GM23338 (cell line): ENCODE measurements at regions not wholly inside any gene's neighbourhood (a gene's known extent, or its start where the extent isn't known, plus 50 kb on each side); places are given as distances from the start of the nearest gene placed in this dataset.

Source experiments
- ATAC-seq: fragments of 200-7000 bp; cut with Tn5 transposase; 3 replicates; pipeline ENCODE4 v1.9.1; 2020
- DNase-seq: peaks from one replicate; pipeline ENCODE4 v3.0.0-alpha.2; 2015; ENCODE audit warnings: low spot score
- H2AFZ ChIP-seq: fragments of 200-600 bp; sonication (generic); 2 replicates; pipeline ENCODE4 v1.8.0; 2016; ENCODE audit warnings: antibody characterized with exemption, mild to moderate bottlenecking, moderate library complexity
- H3F3A ChIP-seq: fragments of 200-600 bp; sonication (generic); replicated peaks from 2 replicates; pipeline ENCODE4 v1.8.0; 2017; ENCODE audit warnings: antibody characterized with exemption, mixed run types, low read depth
- H3K27ac ChIP-seq: fragments of 200-600 bp; sonication (generic); 2 replicates; pipeline ENCODE4 v1.6.1; 2016; ENCODE audit warnings: low read depth
- H3K27me3 ChIP-seq: fragments of 200-600 bp; sonication (generic); 2 replicates; pipeline ENCODE4 v1.8.0; 2016; ENCODE audit warnings: mild to moderate bottlenecking, mixed run types, moderate library complexity; ENCODE audit not compliant: insufficient read depth
- H3K36me3 ChIP-seq: fragments of 200-600 bp; sonication (generic); 2 replicates; pipeline ENCODE4 v1.8.0; 2016; ENCODE audit warnings: mild to moderate bottlenecking; ENCODE audit not compliant: insufficient read depth
- H3K4me1 ChIP-seq: fragments of 200-600 bp; sonication (generic); 2 replicates; pipeline ENCODE4 v1.8.0; 2016; ENCODE audit warnings: mild to moderate bottlenecking, moderate library complexity; ENCODE audit not compliant: insufficient read depth
- H3K4me2 ChIP-seq: fragments of 200-600 bp; sonication (generic); 2 replicates; pipeline ENCODE4 v1.7.1; 2017; ENCODE audit warnings: mixed run types
- H3K4me3 ChIP-seq: fragments of 200-600 bp; sonication (generic); 2 replicates; pipeline ENCODE4 v1.6.1; 2016; ENCODE audit warnings: mixed run types
- H3K79me2 ChIP-seq: fragments of 200-600 bp; sonication (generic); replicated peaks from 2 replicates; pipeline ENCODE4 v1.8.0; 2017; ENCODE audit warnings: mild to moderate bottlenecking; ENCODE audit not compliant: insufficient read depth
- H3K9me2 ChIP-seq: fragments of 200-600 bp; sonication (generic); 2 replicates; pipeline ENCODE4 v1.8.0; 2017; ENCODE audit not compliant: insufficient read depth
- H4K20me1 ChIP-seq: fragments of 200-600 bp; sonication (generic); replicated peaks from 2 replicates; pipeline ENCODE4 v1.8.0; 2017; ENCODE audit warnings: mild to moderate bottlenecking; ENCODE audit not compliant: insufficient read depth
- H3K27ac Mint-ChIP-seq: 2 replicates; pipeline ENCODE4 v1.8.0; 2020; ENCODE audit warnings: inconsistent platforms, mild to moderate bottlenecking, moderate library complexity, mixed read lengths
- H3K27me3 Mint-ChIP-seq: 3 replicates; pipeline ENCODE4 v1.8.0; 2022; ENCODE audit warnings: low read depth, mild to moderate bottlenecking, moderate library complexity, mixed read lengths, inconsistent platforms; ENCODE audit not compliant: insufficient read depth, poor library complexity
- H3K36me3 Mint-ChIP-seq: 3 replicates; pipeline ENCODE4 v1.8.0; 2021; ENCODE audit warnings: low read depth, mild to moderate bottlenecking, inconsistent platforms, moderate library complexity, mixed read lengths
- H3K4me1 Mint-ChIP-seq: 3 replicates; pipeline ENCODE4 v1.8.0; 2020; ENCODE audit warnings: mild to moderate bottlenecking, inconsistent platforms, mixed read lengths
- H3K4me3 Mint-ChIP-seq: 3 replicates; pipeline ENCODE4 v1.8.0; 2021; ENCODE audit warnings: moderate library complexity, mild to moderate bottlenecking, inconsistent platforms, mixed read lengths
- H3K9me3 Mint-ChIP-seq: 3 replicates; pipeline ENCODE4 v1.8.0; 2020; ENCODE audit warnings: moderate library complexity, mild to moderate bottlenecking, inconsistent platforms, mixed read lengths
- CREB1 ChIP-seq: fragments of 250-450 bp; sonication (Bioruptor Pico); IDR thresholded peaks from 2 replicates; pipeline ENCODE4 v1.5.0; 2020; ENCODE audit warnings: low read depth, mild to moderate bottlenecking, moderate library complexity
- JUNB ChIP-seq: IDR thresholded peaks from one replicate; pipeline ENCODE4 v1.6.1; 2016; ENCODE audit warnings: antibody characterized with exemption; ENCODE audit not compliant: unreplicated experiment
- STAT1 ChIP-seq: IDR thresholded peaks from one replicate; pipeline ENCODE4 v1.6.1; 2016; ENCODE audit warnings: antibody characterized with exemption; ENCODE audit not compliant: unreplicated experiment
- ZNF114 ChIP-seq: fragments of 250-450 bp; sonication (Bioruptor Pico); IDR thresholded peaks from 2 replicates; pipeline ENCODE4 v1.5.0; 2020; ENCODE audit warnings: mild to moderate bottlenecking, moderate library complexity
- TF ChIP-seq, protein P1 (sequence below): fragments of 250-450 bp; sonication (Bioruptor Pico); IDR thresholded peaks from 2 replicates; pipeline ENCODE4 v1.5.0; 2020; ENCODE audit warnings: mild to moderate bottlenecking, moderate library complexity
- TF ChIP-seq, protein P2 (sequence below): IDR thresholded peaks from 2 replicates; pipeline ENCODE4 v1.6.1; 2016; ENCODE audit warnings: antibody characterized with exemption

- TF ChIP-seq, protein P1, sequence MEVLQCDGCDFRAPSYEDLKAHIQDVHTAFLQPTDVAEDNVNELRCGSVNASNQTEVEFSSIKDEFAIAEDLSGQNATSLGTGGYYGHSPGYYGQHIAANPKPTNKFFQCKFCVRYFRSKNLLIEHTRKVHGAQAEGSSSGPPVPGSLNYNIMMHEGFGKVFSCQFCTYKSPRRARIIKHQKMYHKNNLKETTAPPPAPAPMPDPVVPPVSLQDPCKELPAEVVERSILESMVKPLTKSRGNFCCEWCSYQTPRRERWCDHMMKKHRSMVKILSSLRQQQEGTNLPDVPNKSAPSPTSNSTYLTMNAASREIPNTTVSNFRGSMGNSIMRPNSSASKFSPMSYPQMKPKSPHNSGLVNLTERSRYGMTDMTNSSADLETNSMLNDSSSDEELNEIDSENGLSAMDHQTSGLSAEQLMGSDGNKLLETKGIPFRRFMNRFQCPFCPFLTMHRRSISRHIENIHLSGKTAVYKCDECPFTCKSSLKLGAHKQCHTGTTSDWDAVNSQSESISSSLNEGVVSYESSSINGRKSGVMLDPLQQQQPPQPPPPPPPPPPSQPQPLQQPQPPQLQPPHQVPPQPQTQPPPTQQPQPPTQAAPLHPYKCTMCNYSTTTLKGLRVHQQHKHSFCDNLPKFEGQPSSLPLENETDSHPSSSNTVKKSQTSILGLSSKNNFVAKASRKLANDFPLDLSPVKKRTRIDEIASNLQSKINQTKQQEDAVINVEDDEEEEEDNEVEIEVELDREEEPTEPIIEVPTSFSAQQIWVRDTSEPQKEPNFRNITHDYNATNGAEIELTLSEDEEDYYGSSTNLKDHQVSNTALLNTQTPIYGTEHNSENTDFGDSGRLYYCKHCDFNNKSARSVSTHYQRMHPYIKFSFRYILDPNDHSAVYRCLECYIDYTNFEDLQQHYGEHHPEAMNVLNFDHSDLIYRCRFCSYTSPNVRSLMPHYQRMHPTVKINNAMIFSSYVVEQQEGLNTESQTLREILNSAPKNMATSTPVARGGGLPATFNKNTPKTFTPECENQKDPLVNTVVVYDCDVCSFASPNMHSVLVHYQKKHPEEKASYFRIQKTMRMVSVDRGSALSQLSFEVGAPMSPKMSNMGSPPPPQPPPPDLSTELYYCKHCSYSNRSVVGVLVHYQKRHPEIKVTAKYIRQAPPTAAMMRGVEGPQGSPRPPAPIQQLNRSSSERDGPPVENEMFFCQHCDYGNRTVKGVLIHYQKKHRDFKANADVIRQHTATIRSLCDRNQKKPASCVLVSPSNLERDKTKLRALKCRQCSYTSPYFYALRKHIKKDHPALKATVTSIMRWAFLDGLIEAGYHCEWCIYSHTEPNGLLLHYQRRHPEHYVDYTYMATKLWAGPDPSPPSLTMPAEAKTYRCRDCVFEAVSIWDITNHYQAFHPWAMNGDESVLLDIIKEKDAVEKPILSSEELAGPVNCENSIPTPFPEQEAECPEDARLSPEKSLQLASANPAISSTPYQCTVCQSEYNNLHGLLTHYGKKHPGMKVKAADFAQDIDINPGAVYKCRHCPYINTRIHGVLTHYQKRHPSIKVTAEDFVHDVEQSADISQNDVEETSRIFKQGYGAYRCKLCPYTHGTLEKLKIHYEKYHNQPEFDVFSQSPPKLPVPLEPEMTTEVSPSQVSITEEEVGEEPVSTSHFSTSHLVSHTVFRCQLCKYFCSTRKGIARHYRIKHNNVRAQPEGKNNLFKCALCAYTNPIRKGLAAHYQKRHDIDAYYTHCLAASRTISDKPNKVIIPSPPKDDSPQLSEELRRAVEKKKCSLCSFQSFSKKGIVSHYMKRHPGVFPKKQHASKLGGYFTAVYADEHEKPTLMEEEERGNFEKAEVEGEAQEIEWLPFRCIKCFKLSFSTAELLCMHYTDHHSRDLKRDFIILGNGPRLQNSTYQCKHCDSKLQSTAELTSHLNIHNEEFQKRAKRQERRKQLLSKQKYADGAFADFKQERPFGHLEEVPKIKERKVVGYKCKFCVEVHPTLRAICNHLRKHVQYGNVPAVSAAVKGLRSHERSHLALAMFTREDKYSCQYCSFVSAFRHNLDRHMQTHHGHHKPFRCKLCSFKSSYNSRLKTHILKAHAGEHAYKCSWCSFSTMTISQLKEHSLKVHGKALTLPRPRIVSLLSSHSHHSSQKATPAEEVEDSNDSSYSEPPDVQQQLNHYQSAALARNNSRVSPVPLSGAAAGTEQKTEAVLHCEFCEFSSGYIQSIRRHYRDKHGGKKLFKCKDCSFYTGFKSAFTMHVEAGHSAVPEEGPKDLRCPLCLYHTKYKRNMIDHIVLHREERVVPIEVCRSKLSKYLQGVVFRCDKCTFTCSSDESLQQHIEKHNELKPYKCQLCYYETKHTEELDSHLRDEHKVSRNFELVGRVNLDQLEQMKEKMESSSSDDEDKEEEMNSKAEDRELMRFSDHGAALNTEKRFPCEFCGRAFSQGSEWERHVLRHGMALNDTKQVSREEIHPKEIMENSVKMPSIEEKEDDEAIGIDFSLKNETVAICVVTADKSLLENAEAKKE (CRISPR knock-in tag): no peak
- TF ChIP-seq STAT1 (no peak), ZNF114 (CRISPR knock-in tag) (no peak), CREB1 (CRISPR knock-in tag) (no peak), JUNB (no peak)
- TF ChIP-seq, protein P2, sequence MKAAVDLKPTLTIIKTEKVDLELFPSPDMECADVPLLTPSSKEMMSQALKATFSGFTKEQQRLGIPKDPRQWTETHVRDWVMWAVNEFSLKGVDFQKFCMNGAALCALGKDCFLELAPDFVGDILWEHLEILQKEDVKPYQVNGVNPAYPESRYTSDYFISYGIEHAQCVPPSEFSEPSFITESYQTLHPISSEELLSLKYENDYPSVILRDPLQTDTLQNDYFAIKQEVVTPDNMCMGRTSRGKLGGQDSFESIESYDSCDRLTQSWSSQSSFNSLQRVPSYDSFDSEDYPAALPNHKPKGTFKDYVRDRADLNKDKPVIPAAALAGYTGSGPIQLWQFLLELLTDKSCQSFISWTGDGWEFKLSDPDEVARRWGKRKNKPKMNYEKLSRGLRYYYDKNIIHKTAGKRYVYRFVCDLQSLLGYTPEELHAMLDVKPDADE: no peak
These were observed 106.7 kb upstream of the ARHGAP24 start (continued) for GRCh38 chr4:85368240-85368639.

DNA sequence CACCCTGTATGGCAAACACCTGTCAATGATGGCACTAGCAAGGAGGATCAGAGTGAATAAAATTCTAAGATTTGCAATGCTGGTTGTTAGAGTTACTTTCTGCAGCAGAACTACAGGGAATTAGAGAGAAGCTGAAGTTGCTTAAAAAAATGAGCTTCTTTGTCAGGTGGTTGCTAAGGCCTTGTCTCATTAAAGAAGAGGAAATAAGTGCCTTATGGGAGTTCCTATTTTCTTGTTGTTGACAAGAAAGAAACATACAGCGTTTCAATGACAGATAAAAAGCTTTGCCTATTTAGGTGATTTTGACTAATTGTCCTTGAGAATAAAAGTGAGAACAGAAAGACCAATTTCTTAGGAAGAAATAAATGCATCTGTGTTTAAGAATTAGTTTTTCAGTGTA, 106.0 kb upstream of the ARHGAP24 start:
- peak overlapping the region; percentile 78 for H3K27ac ChIP-seq
- TF ChIP-seq STAT1: no peak
- peak overlapping the region; percentile 65 for H3K4me2 ChIP-seq
- no peak overlapping the region for H3K27ac Mint-ChIP-seq
- no peaks in the 10 kb centered on the region for H4K20me1 ChIP-seq
- no peaks in the 10 kb centered on the region; the same call in 1 of the 2 replicates for H3K9me2 ChIP-seq
- no peaks in the 10 kb centered on the region for H3K79me2 ChIP-seq
- H3K27me3 ChIP-seq: no peaks in the 10 kb centered on the region
- no peaks in the 10 kb centered on the region for H3K27me3 Mint-ChIP-seq
- no peak overlapping the region for H3K4me3 ChIP-seq
- peaks cover 44% of the 10 kb centered on the region for H3K4me1 ChIP-seq
- no peaks in the 10 kb centered on the region for H3K36me3 Mint-ChIP-seq
- H3K36me3 ChIP-seq: no peaks in the 10 kb centered on the region
- H3F3A ChIP-seq: peaks cover 4% of the 10 kb centered on the region; the same call in 1 of the 2 replicates
- ATAC-seq (no peak), DNase-seq (no peak)
- no peak overlapping the region for H3K4me3 Mint-ChIP-seq
- no peaks in the 10 kb centered on the region for H3K9me3 Mint-ChIP-seq
- peaks cover 28% of the 10 kb centered on the region for H3K4me1 Mint-ChIP-seq
- peak overlapping the region; percentile 6; the same call in 1 of the 2 replicates for H2AFZ ChIP-seq
